Neural cell (in vitro differentiated cells): ENCODE measurements at regions not wholly inside any gene's neighbourhood (a gene's known extent, or its start where the extent isn't known, plus 50 kb on each side); places are given as distances from the start of the nearest gene placed in this dataset.

Experiments
- EP300 ChIP-seq: fragments of 450-650 bp; conservative IDR thresholded peaks from 2 replicates; pipeline ENCODE4 v1.6.1; 2014; ENCODE audit warnings: antibody characterized with exemption, mild to moderate bottlenecking, moderate library complexity; ENCODE audit not compliant: poor library complexity, severe bottlenecking
- EZH2 ChIP-seq: fragments of 200-600, 300-800 bp; shearing (Covaris generic), sonication (generic); IDR thresholded peaks from 2 replicates; pipeline ENCODE4 v1.6.1; 2014; ENCODE audit warnings: antibody characterized with exemption, low read length, borderline replicate concordance, mild to moderate bottlenecking; ENCODE audit not compliant: insufficient read depth, poor library complexity, severe bottlenecking
- MXI1 ChIP-seq: fragments of 450-650 bp; conservative IDR thresholded peaks from 2 replicates; pipeline ENCODE4 v1.6.1; 2014; ENCODE audit warnings: antibody characterized with exemption, mild to moderate bottlenecking; ENCODE audit not compliant: poor library complexity, severe bottlenecking
- POLR2AphosphoS5 ChIP-seq: IDR thresholded peaks from 2 replicates; pipeline ENCODE4 v1.6.1; 2012
- RAD21 ChIP-seq: fragments of 450-650 bp; conservative IDR thresholded peaks from 2 replicates; pipeline ENCODE4 v1.6.1; 2014; ENCODE audit warnings: antibody characterized with exemption, mild to moderate bottlenecking, moderate library complexity
- SMC3 ChIP-seq: fragments of 450-650 bp; conservative IDR thresholded peaks from 2 replicates; pipeline ENCODE4 v1.6.1; 2014; ENCODE audit warnings: antibody characterized with exemption, mild to moderate bottlenecking, moderate library complexity; ENCODE audit not compliant: poor library complexity
- TAF1 ChIP-seq: IDR thresholded peaks from 2 replicates; pipeline ENCODE4 v1.6.1; 2012; ENCODE audit warnings: low read depth
- TF ChIP-seq, protein P1 (sequence below): fragments of 450-650 bp; IDR thresholded peaks from 2 replicates; pipeline ENCODE4 v1.5.1; 2014; ENCODE audit warnings: antibody characterized with exemption, mild to moderate bottlenecking, moderate library complexity; ENCODE audit not compliant: poor library complexity, severe bottlenecking
- TF ChIP-seq, protein P2 (sequence below): IDR thresholded peaks from 2 replicates; pipeline ENCODE4 v1.6.1; 2012; ENCODE audit warnings: borderline replicate concordance

DNA sequence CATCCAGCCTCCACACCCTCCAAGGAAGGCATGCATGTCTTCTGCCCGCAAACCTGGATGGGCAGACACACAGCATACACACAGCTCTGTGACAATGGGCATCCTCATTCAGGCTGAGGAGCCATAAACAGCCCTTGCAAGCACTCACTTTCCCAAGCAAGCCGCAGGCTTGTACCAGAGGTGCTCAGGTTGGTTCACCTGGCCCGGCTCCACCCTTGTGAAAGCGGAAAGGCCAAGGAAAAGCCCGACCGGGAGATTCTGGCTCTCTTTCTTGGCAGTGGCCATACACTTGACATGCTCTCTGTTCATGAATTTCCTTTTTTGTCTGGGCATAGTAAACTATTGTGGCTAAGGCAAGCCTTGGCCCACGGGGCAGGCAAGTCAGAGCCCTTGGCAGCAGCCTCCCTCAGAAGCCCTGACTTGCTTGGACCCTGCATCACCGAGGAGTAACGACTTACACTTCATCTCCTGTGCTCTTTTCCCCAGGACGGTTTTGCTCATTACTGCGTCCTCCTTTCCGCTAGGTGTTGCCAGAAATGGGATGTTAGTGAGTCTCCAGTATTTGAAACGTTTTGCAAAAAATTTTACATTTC is 74.6 kb upstream of the BNC1 start:
- TF ChIP-seq, protein P1, sequence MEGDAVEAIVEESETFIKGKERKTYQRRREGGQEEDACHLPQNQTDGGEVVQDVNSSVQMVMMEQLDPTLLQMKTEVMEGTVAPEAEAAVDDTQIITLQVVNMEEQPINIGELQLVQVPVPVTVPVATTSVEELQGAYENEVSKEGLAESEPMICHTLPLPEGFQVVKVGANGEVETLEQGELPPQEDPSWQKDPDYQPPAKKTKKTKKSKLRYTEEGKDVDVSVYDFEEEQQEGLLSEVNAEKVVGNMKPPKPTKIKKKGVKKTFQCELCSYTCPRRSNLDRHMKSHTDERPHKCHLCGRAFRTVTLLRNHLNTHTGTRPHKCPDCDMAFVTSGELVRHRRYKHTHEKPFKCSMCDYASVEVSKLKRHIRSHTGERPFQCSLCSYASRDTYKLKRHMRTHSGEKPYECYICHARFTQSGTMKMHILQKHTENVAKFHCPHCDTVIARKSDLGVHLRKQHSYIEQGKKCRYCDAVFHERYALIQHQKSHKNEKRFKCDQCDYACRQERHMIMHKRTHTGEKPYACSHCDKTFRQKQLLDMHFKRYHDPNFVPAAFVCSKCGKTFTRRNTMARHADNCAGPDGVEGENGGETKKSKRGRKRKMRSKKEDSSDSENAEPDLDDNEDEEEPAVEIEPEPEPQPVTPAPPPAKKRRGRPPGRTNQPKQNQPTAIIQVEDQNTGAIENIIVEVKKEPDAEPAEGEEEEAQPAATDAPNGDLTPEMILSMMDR, result no peak
- TF ChIP-seq EP300 (no peak), EZH2 (no peak), TAF1 (no peak), POLR2AphosphoS5 (no peak), MXI1 (no peak), RAD21 (no peak), SMC3 (no peak)
- TF ChIP-seq, protein P2, sequence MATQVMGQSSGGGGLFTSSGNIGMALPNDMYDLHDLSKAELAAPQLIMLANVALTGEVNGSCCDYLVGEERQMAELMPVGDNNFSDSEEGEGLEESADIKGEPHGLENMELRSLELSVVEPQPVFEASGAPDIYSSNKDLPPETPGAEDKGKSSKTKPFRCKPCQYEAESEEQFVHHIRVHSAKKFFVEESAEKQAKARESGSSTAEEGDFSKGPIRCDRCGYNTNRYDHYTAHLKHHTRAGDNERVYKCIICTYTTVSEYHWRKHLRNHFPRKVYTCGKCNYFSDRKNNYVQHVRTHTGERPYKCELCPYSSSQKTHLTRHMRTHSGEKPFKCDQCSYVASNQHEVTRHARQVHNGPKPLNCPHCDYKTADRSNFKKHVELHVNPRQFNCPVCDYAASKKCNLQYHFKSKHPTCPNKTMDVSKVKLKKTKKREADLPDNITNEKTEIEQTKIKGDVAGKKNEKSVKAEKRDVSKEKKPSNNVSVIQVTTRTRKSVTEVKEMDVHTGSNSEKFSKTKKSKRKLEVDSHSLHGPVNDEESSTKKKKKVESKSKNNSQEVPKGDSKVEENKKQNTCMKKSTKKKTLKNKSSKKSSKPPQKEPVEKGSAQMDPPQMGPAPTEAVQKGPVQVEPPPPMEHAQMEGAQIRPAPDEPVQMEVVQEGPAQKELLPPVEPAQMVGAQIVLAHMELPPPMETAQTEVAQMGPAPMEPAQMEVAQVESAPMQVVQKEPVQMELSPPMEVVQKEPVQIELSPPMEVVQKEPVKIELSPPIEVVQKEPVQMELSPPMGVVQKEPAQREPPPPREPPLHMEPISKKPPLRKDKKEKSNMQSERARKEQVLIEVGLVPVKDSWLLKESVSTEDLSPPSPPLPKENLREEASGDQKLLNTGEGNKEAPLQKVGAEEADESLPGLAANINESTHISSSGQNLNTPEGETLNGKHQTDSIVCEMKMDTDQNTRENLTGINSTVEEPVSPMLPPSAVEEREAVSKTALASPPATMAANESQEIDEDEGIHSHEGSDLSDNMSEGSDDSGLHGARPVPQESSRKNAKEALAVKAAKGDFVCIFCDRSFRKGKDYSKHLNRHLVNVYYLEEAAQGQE, result no peak
